ENCODE measurements at regions not wholly inside any gene's neighbourhood (a gene's known extent, or its start where the extent isn't known, plus 50 kb on each side); places are given as distances from the start of the nearest gene placed in this dataset.
A peak's percentile ranks its signal among the peaks of the same experiment; 100 is the strongest.

- Histone ChIP-seq H2AFZ (ENCODE audit: control insufficient read depth, low read depth, low read length) (no peak overlapping the region), H3K4me3 (no peak overlapping the region), H3K27me3 (replicated peaks in 1 of 2; ENCODE audit: control insufficient read depth in 2 of 2, insufficient read depth in 2 of 2, low read length in 1 of 2) (no peaks in the 10 kb centered on the region), H3K79me2 (ENCODE audit: control insufficient read depth, insufficient read depth, low read length) (no peaks in the 10 kb centered on the region), H4K20me1 (ENCODE audit: control insufficient read depth, insufficient read depth) (no peaks in the 10 kb centered on the region), H3K36me3 (ENCODE audit: control insufficient read depth in 2 of 2, insufficient read depth in 2 of 2, low read length in 1 of 2) (no peaks in the 10 kb centered on the region), H3K9me3 (replicated peaks; ENCODE audit: control insufficient read depth, insufficient read depth, low read length) (no peaks in the 10 kb centered on the region), H3K4me1 (ENCODE audit: control insufficient read depth, insufficient read depth, low read length) (no peaks in the 10 kb centered on the region), H3K9ac (ENCODE audit: control insufficient read depth, insufficient read depth, low read length) (no peak overlapping the region), H3K27ac (ENCODE audit: control insufficient read depth, insufficient read depth) (no peak overlapping the region), H3K4me2 (ENCODE audit: control insufficient read depth, insufficient read depth) (no peak overlapping the region)
- FAIRE-seq, result no peak
- ChIA-PET RAD21 (ENCODE audit: unreplicated experiment) (no interaction called here), CTCF (interaction anchor here (0.8 kb wide), 1 partner anchor 238 kb away, joined by 3 read pairs; no protein-coding TSS in a partner anchor), SMC1A (ENCODE audit: uncharacterized antibody, unreplicated experiment) (interaction anchor here (0.7 to 1.5 kb wide), 2 partner anchors 12 to 137 kb away, joined by 3 read pairs; no protein-coding TSS in a partner anchor), POLR2A (no interaction called here)
- no peak for DNase-seq (ENCODE audit: low read depth, low spot score)
- BruUV-seq (replicated peaks), result no TSS peak
- WGBS (ENCODE audit: insufficient coverage, insufficient replicate concordance, low lambda C conversion rate, missing lambda C conversion rate), result 95% methylated on average over 2 of the region's 2 CpGs
- TF ChIP-seq MLLT1 (IDR thresholded peaks at IDR 0.05) (no peak), SIN3A (IDR thresholded peaks at IDR 0.05; ENCODE audit: low read depth, low read length) (no peak), DPF2 (IDR thresholded peaks at IDR 0.05) (no peak)
- ATAC-seq, result no peak
- in situ Hi-C loops (cut with MboI) (no loop called here), intact Hi-C loops (cut with micrococcal nuclease; ENCODE audit: unreplicated experiment) (no loop called here)
Observed at GRCh38 chr12:92248977-92249376, 103.3 kb upstream of the BTG1 start.

GRCh38 chr12:92244036-92244435 is 98.4 kb upstream of the BTG1 start:
- no TSS peak for BruUV-seq (replicated peaks)
- Histone ChIP-seq H3K9me3 (replicated peaks; ENCODE audit: control insufficient read depth, insufficient read depth, low read length) (no peaks in the 10 kb centered on the region), H3K79me2 (ENCODE audit: control insufficient read depth, insufficient read depth, low read length) (no peaks in the 10 kb centered on the region), H3K27ac (ENCODE audit: control insufficient read depth, insufficient read depth) (no peak overlapping the region), H3K27me3 (replicated peaks in 1 of 2; ENCODE audit: control insufficient read depth in 2 of 2, insufficient read depth in 2 of 2, low read length in 1 of 2) (no peaks in the 10 kb centered on the region), H2AFZ (ENCODE audit: control insufficient read depth, low read depth, low read length) (no peak overlapping the region), H3K4me1 (ENCODE audit: control insufficient read depth, insufficient read depth, low read length) (no peaks in the 10 kb centered on the region), H3K4me3 (no peak overlapping the region), H3K36me3 (ENCODE audit: control insufficient read depth in 2 of 2, insufficient read depth in 2 of 2, low read length in 1 of 2) (no peaks in the 10 kb centered on the region), H3K4me2 (ENCODE audit: control insufficient read depth, insufficient read depth) (no peak overlapping the region), H3K9ac (ENCODE audit: control insufficient read depth, insufficient read depth, low read length) (no peak overlapping the region), H4K20me1 (ENCODE audit: control insufficient read depth, insufficient read depth) (no peaks in the 10 kb centered on the region)
- no peak for DNase-seq (ENCODE audit: low read depth, low spot score)
- ChIA-PET CTCF (interaction anchor here (0.5 to 1.6 kb wide), 4 partner anchors 12 to 798 kb away, joined by 3 to 4 read pairs (median 3); no protein-coding TSS in a partner anchor), POLR2A (interaction anchor here (0.5 kb wide), 1 partner anchor 28 kb away, joined by 9 read pairs; no protein-coding TSS in a partner anchor), SMC1A (ENCODE audit: uncharacterized antibody, unreplicated experiment) (interaction anchor here (0.6 to 2.2 kb wide), 15 partner anchors 10 to 100 kb away, joined by 3 to 7 read pairs (median 3); partner anchors contain the start of gene BTG1), RAD21 (ENCODE audit: unreplicated experiment) (interaction anchor here (0.8 to 1.6 kb wide), 10 partner anchors 12 to 662 kb away, joined by 3 to 5 read pairs (median 3); partner anchors contain the start of gene BTG1)
- 80% methylated on average over 3 of the region's 3 CpGs for WGBS (ENCODE audit: insufficient coverage, insufficient replicate concordance, low lambda C conversion rate, missing lambda C conversion rate)
- ATAC-seq, result no peak
- FAIRE-seq, result no peak
- intact Hi-C loops (cut with micrococcal nuclease; ENCODE audit: unreplicated experiment), result no loop called here
- TF ChIP-seq CEBPB (IDR thresholded peaks at IDR 0.05; ENCODE audit: borderline replicate concordance in 1 of 2, low read depth in 2 of 2, low read length in 2 of 2), result no peak
- peak in 1 of 3 experiments; percentile 7; a peak in 1 of 6 replicates for TF ChIP-seq CTCF (IDR thresholded peaks at IDR 0.05 in 2 of 3, conservative IDR thresholded peaks at IDR 0.05 in 1 of 3; ENCODE audit: control insufficient read depth in 2 of 3, extremely low read depth in 1 of 3, insufficient read depth in 1 of 3, low read depth in 3 of 3, low read length in 3 of 3)
- in situ Hi-C loops (cut with MboI), result no loop called here

Data from GM12878 (cell line).